Mammary epithelial cell (primary cell): ENCODE measurements at regions not wholly inside any gene's neighbourhood (a gene's known extent, or its start where the extent isn't known, plus 50 kb on each side); places are given as distances from the start of the nearest gene placed in this dataset.

Experiments
- CTCF ChIP-seq, 2 donors: IDR thresholded peaks in 1 of 2; conservative IDR thresholded peaks in 1 of 2; 2 replicates each; pipeline ENCODE4 v1.5.1; 2011 to 2012; ENCODE audit warnings: inconsistent platforms in 2 of 2, low read length in 2 of 2, mild to moderate bottlenecking in 2 of 2, control low read depth in 1 of 2, low read depth in 1 of 2; ENCODE audit not compliant: insufficient read depth in 1 of 2; ENCODE audit errors: extremely low read depth in 1 of 2
- EZH2 ChIP-seq: IDR thresholded peaks from 2 replicates; pipeline ENCODE4 v1.6.1; 2012; ENCODE audit warnings: low read length, inconsistent platforms, borderline replicate concordance

GRCh38 chr22:34866081-34866480 is 199.9 kb upstream of the ISX start:
- TF ChIP-seq CTCF (conservative IDR thresholded peaks at IDR 0.05 in 1 of 2, IDR thresholded peaks at IDR 0.05 in 1 of 2; ENCODE audit: extremely low read depth in 1 of 2, insufficient read depth in 1 of 2, low read depth in 1 of 2, low read length in 2 of 2) (no peak), EZH2 (no peak)
